Mesendoderm (in vitro differentiated cells): ENCODE measurements at regions not wholly inside any gene's neighbourhood (a gene's known extent, or its start where the extent isn't known, plus 50 kb on each side); places are given as distances from the start of the nearest gene placed in this dataset.

Experiments used
- DNase-seq: peaks from one replicate; pipeline ENCODE4 v3.0.0; 2013
- H2AK5ac ChIP-seq: 2 replicates; pipeline ENCODE4 v1.6.1; 2013; ENCODE audit warnings: low read length, inconsistent platforms
- H2BK120ac ChIP-seq: 2 replicates; pipeline ENCODE4 v1.6.1; 2013; ENCODE audit warnings: low read depth, mild to moderate bottlenecking, low read length, moderate library complexity, mixed read lengths
- H2BK15ac ChIP-seq: replicated peaks from 2 replicates; pipeline ENCODE4 v1.6.1; 2013; ENCODE audit warnings: low read depth, mild to moderate bottlenecking, moderate library complexity
- H2BK5ac ChIP-seq: 2 replicates; pipeline ENCODE4 v1.6.1; 2013; ENCODE audit warnings: low read length, inconsistent platforms
- H3K18ac ChIP-seq: 2 replicates; pipeline ENCODE4 v1.6.1; 2013; ENCODE audit warnings: mild to moderate bottlenecking, low read length, mixed read lengths
- H3K23ac ChIP-seq: one replicate; pipeline ENCODE4 v1.6.1; 2013; ENCODE audit warnings: low read length
- H3K27ac ChIP-seq: 2 replicates; pipeline ENCODE4 v1.5.1; 2013; ENCODE audit warnings: low read depth, mild to moderate bottlenecking, inconsistent platforms, low read length, moderate library complexity
- H3K27me3 ChIP-seq: 2 replicates; pipeline ENCODE4 v1.6.1; 2013; ENCODE audit warnings: low read length, control low read depth, mild to moderate bottlenecking, inconsistent platforms; ENCODE audit not compliant: insufficient read depth, poor library complexity
- H3K36me3 ChIP-seq: 2 replicates; pipeline ENCODE4 v1.6.1; 2013; ENCODE audit warnings: low read length, inconsistent platforms; ENCODE audit not compliant: control insufficient read depth, insufficient read depth
- H3K4ac ChIP-seq: one replicate; pipeline ENCODE4 v1.6.1; 2013; ENCODE audit warnings: low read depth, mild to moderate bottlenecking, low read length, moderate library complexity
- H3K4me1 ChIP-seq: 2 replicates; pipeline ENCODE4 v1.6.1; 2013; ENCODE audit warnings: low read depth, low read length, inconsistent platforms; ENCODE audit not compliant: control insufficient read depth
- H3K4me2 ChIP-seq: 2 replicates; pipeline ENCODE4 v1.6.1; 2013; ENCODE audit warnings: low read length
- H3K4me3 ChIP-seq: 2 replicates; pipeline ENCODE4 v1.5.1; 2013; ENCODE audit warnings: mild to moderate bottlenecking, low read length
- H3K56ac ChIP-seq: one replicate; pipeline ENCODE4 v1.6.1; 2013; ENCODE audit warnings: low read length
- H3K79me1 ChIP-seq: 2 replicates; pipeline ENCODE4 v1.6.1; 2013; ENCODE audit warnings: low read length, inconsistent platforms
- H3K79me2 ChIP-seq: 2 replicates; pipeline ENCODE4 v1.6.1; 2013; ENCODE audit warnings: mild to moderate bottlenecking, low read length; ENCODE audit not compliant: control insufficient read depth, insufficient read depth
- H3K9ac ChIP-seq: 2 replicates; pipeline ENCODE4 v1.6.1; 2013; ENCODE audit warnings: low read length, inconsistent platforms
- H4K5ac ChIP-seq: one replicate; pipeline ENCODE4 v1.6.1; 2013; ENCODE audit warnings: low read length
- H4K8ac ChIP-seq: one replicate; pipeline ENCODE4 v1.6.1; 2013; ENCODE audit warnings: low read depth, mild to moderate bottlenecking, control low read depth, low read length, moderate library complexity
- WGBS: extraction: QIAGEN DNeasy Blood & Tissue Kit; methylation state at CpG from one replicate; pipeline ENCODE4 v1.1.7; 2013; ENCODE audit warnings: low lambda C conversion rate, missing lambda C conversion rate; ENCODE audit not compliant: insufficient coverage; ENCODE audit errors: extremely low coverage; 5-methylcytosine and 5-hydroxymethylcytosine counted together

- Histone ChIP-seq H2BK120ac (no peak overlapping the region), H3K4me3 (no peak overlapping the region), H3K27ac (no peak overlapping the region), H3K79me1 (no peaks in the 10 kb centered on the region), H3K27me3 (no peaks in the 10 kb centered on the region), H3K36me3 (no peaks in the 10 kb centered on the region), H3K4ac (no peak overlapping the region), H2AK5ac (no peak overlapping the region), H2BK5ac (no peak overlapping the region), H3K18ac (no peak overlapping the region), H2BK15ac (no peak overlapping the region), H3K56ac (no peak overlapping the region), H4K8ac (no peak overlapping the region), H3K4me1 (no peaks in the 10 kb centered on the region), H4K5ac (no peak overlapping the region), H3K79me2 (no peaks in the 10 kb centered on the region), H3K9ac (no peak overlapping the region), H3K23ac (no peak overlapping the region), H3K4me2 (no peak overlapping the region)
- WGBS, result no CpG with 5 or more reads among the region's 3 CpGs
- DNase-seq, result no peak
Observed at GRCh38 chr5:125576822-125577221, 830.4 kb upstream of the ZNF608 start.

- H4K8ac ChIP-seq, result no peak overlapping the region
- no peak overlapping the region for H2AK5ac ChIP-seq
- H3K79me2 ChIP-seq, result no peaks in the 10 kb centered on the region
- no CpG with 5 or more reads among the region's 1 CpG for WGBS
- no peak overlapping the region for H3K4me2 ChIP-seq
- no peaks in the 10 kb centered on the region for H3K79me1 ChIP-seq
- no peaks in the 10 kb centered on the region for H3K36me3 ChIP-seq
- no peak overlapping the region for H3K9ac ChIP-seq
- H2BK120ac ChIP-seq, result no peak overlapping the region
- no peak overlapping the region for H3K27ac ChIP-seq
- H3K27me3 ChIP-seq, result no peaks in the 10 kb centered on the region
- H3K23ac ChIP-seq, result no peak overlapping the region
- no peak overlapping the region for H2BK15ac ChIP-seq
- H2BK5ac ChIP-seq, result no peak overlapping the region
- no peak overlapping the region for H3K18ac ChIP-seq
- no peak overlapping the region for H3K4me3 ChIP-seq
- H3K56ac ChIP-seq, result no peak overlapping the region
- no peak overlapping the region for H4K5ac ChIP-seq
- DNase-seq, result no peak
- H3K4ac ChIP-seq, result no peak overlapping the region
- H3K4me1 ChIP-seq, result no peaks in the 10 kb centered on the region
Observed at GRCh38 chr5:125578551-125578950, 832.1 kb upstream of the ZNF608 start.

GRCh38 chr5:125579182-125579581, 832.7 kb upstream of the ZNF608 start:
- Histone ChIP-seq H3K23ac (no peak overlapping the region), H3K27me3 (no peaks in the 10 kb centered on the region), H3K27ac (no peak overlapping the region), H3K4ac (no peak overlapping the region), H3K36me3 (no peaks in the 10 kb centered on the region), H3K4me2 (no peak overlapping the region), H3K4me3 (no peak overlapping the region), H3K79me1 (no peaks in the 10 kb centered on the region), H4K8ac (no peak overlapping the region), H2BK5ac (no peak overlapping the region), H2BK120ac (no peak overlapping the region), H3K18ac (no peak overlapping the region), H3K79me2 (no peaks in the 10 kb centered on the region), H2AK5ac (no peak overlapping the region), H3K56ac (no peak overlapping the region), H4K5ac (no peak overlapping the region), H3K9ac (no peak overlapping the region), H2BK15ac (no peak overlapping the region), H3K4me1 (no peaks in the 10 kb centered on the region)
- WGBS, result no CpG with 5 or more reads among the region's 5 CpGs
- no peak for DNase-seq

GRCh38 chr5:125581311-125581710, 834.9 kb upstream of the ZNF608 start:
- Histone ChIP-seq H4K8ac (no peak overlapping the region), H2BK15ac (no peak overlapping the region), H3K4me1 (no peaks in the 10 kb centered on the region), H3K56ac (no peak overlapping the region), H3K79me2 (no peaks in the 10 kb centered on the region), H3K18ac (no peak overlapping the region), H3K23ac (no peak overlapping the region), H3K9ac (no peak overlapping the region), H2BK120ac (no peak overlapping the region), H3K4ac (no peak overlapping the region), H4K5ac (no peak overlapping the region), H3K4me3 (no peak overlapping the region), H3K4me2 (no peak overlapping the region), H3K36me3 (no peaks in the 10 kb centered on the region), H2BK5ac (no peak overlapping the region), H3K27me3 (no peaks in the 10 kb centered on the region), H3K27ac (no peak overlapping the region), H3K79me1 (no peaks in the 10 kb centered on the region), H2AK5ac (no peak overlapping the region)
- no peak for DNase-seq

- no peak overlapping the region for H4K5ac ChIP-seq
- no peak overlapping the region for H3K18ac ChIP-seq
- H2BK15ac ChIP-seq, result no peak overlapping the region
- no peaks in the 10 kb centered on the region for H3K36me3 ChIP-seq
- H3K4me3 ChIP-seq, result no peak overlapping the region
- no peak for DNase-seq
- no peaks in the 10 kb centered on the region for H3K27me3 ChIP-seq
- no peak overlapping the region for H2BK120ac ChIP-seq
- no peak overlapping the region for H3K4me2 ChIP-seq
- H3K79me1 ChIP-seq, result no peaks in the 10 kb centered on the region
- no peak overlapping the region for H3K23ac ChIP-seq
- no peak overlapping the region for H3K9ac ChIP-seq
- H3K27ac ChIP-seq, result no peak overlapping the region
- no peak overlapping the region for H3K4ac ChIP-seq
- no peak overlapping the region for H2BK5ac ChIP-seq
- no peak overlapping the region for H3K56ac ChIP-seq
- no peaks in the 10 kb centered on the region for H3K4me1 ChIP-seq
- no peak overlapping the region for H2AK5ac ChIP-seq
- H3K79me2 ChIP-seq, result no peaks in the 10 kb centered on the region
- no CpG with 5 or more reads among the region's 1 CpG for WGBS
- no peak overlapping the region for H4K8ac ChIP-seq
Observed at GRCh38 chr5:125582352-125582751, 835.9 kb upstream of the ZNF608 start.

GRCh38 chr5:125583321-125584139, 837.1 kb upstream of the ZNF608 start:
- no peak overlapping the region for H3K56ac ChIP-seq
- no peak overlapping the region for H2BK120ac ChIP-seq

More at GRCh38 chr5:125583321-125584139, 837.1 kb upstream of the ZNF608 start:
- no peaks in the 10 kb centered on the region for H3K79me2 ChIP-seq
- H3K36me3 ChIP-seq, result no peaks in the 10 kb centered on the region
- H3K9ac ChIP-seq, result no peak overlapping the region
- WGBS, result no CpG with 5 or more reads among the region's 11 CpGs
- no peaks in the 10 kb centered on the region for H3K4me1 ChIP-seq
- H3K27ac ChIP-seq, result no peak overlapping the region
- H2BK5ac ChIP-seq, result no peak overlapping the region
- no peak overlapping the region for H3K18ac ChIP-seq
- no peak overlapping the region for H3K4me2 ChIP-seq
- no peak overlapping the region for H2AK5ac ChIP-seq
- no peak overlapping the region for H3K4me3 ChIP-seq
- DNase-seq, result no peak
- H3K27me3 ChIP-seq, result no peaks in the 10 kb centered on the region
- H4K5ac ChIP-seq, result no peak overlapping the region
- no peak overlapping the region for H4K8ac ChIP-seq
- H3K23ac ChIP-seq, result no peak overlapping the region
- no peak overlapping the region for H3K4ac ChIP-seq
- H3K79me1 ChIP-seq, result no peaks in the 10 kb centered on the region
- H2BK15ac ChIP-seq, result no peak overlapping the region
